H1 (cell line): ENCODE measurements at regions not wholly inside any gene's neighbourhood (a gene's known extent, or its start where the extent isn't known, plus 50 kb on each side); places are given as distances from the start of the nearest gene placed in this dataset.

ENCODE experiments used
- CTCF ChIA-PET: fragments of 300-600 bp; sonication (Branson Sonifier 250); formaldehyde crosslinking; loops from one replicate; lab custom pipeline; 2021; ENCODE audit not compliant: partially characterized antibody; lab: Charles Lee
- POLR2A ChIA-PET: fragments of 300-600 bp; sonication (Branson Sonifier 250); formaldehyde crosslinking; loops from one replicate; lab custom pipeline; 2021; ENCODE audit warnings: inconsistent platforms; ENCODE audit not compliant: partially characterized antibody; lab: Charles Lee
- DNase-seq, 2 experiments: peaks; one replicate each; pipeline versions ENCODE4 v3.0.0 to v3.0.0-alpha.2; 2010 to 2022; ENCODE audit warnings: low spot score in 2 of 2, low read depth in 1 of 2, mixed read lengths in 1 of 2
- FAIRE-seq: peaks from 2 replicates; lab custom pipeline; 2011; peaks lifted over from hg19 to GRCh38; lab: Jason Lieb, UNC
- H2AFZ ChIP-seq: 2 replicates; pipeline ENCODE4 v1.8.1; 2012; ENCODE audit warnings: low read length, inconsistent platforms
- H2AK5ac ChIP-seq: 2 replicates; pipeline ENCODE4 v1.6.1; 2013; ENCODE audit warnings: low read depth, low read length
- H2BK120ac ChIP-seq: replicated peaks from 2 replicates; pipeline ENCODE3; 2013; ENCODE audit warnings: low read depth, low read length, inconsistent platforms
- H2BK12ac ChIP-seq: 2 replicates; pipeline ENCODE4 v1.6.1; 2013; ENCODE audit warnings: low read depth, low read length
- H2BK15ac ChIP-seq: 2 replicates; pipeline ENCODE4 v1.6.1; 2013; ENCODE audit warnings: low read length
- H2BK20ac ChIP-seq: 2 replicates; pipeline ENCODE4 v1.6.1; 2013; ENCODE audit warnings: low read length
- H2BK5ac ChIP-seq: 2 replicates; pipeline ENCODE4 v1.6.1; 2013; ENCODE audit warnings: low read depth, low read length
- H3K14ac ChIP-seq: 2 replicates; pipeline ENCODE4 v1.6.1; 2013; ENCODE audit warnings: inconsistent platforms; ENCODE audit not compliant: insufficient read length
- H3K18ac ChIP-seq: 2 replicates; pipeline ENCODE4 v1.6.1; 2013; ENCODE audit warnings: low read length; ENCODE audit errors: extremely low read depth
- H3K23ac ChIP-seq: 2 replicates; pipeline ENCODE4 v1.6.1; 2013; ENCODE audit warnings: inconsistent platforms; ENCODE audit not compliant: insufficient read length
- H3K23me2 ChIP-seq: 2 replicates; pipeline ENCODE4 v1.6.1; 2013; ENCODE audit warnings: low read depth, low read length
- H3K27ac ChIP-seq: 2 replicates; pipeline ENCODE4 v1.6.1; 2011; ENCODE audit warnings: low read depth, low read length, inconsistent platforms
- H3K27me3 ChIP-seq, 4 experiments: replicated peaks in 1 of 4; 1 replicate in 1 of 4; 2 replicates in 3 of 4; pipeline versions ENCODE4 v1.6.1 to v1.8.1; 2011 to 2013; ENCODE audit warnings: low read length in 3 of 4, mild to moderate bottlenecking in 3 of 4, inconsistent platforms in 2 of 4, mixed read lengths in 2 of 4, moderate library complexity in 1 of 4; ENCODE audit not compliant: control insufficient read depth in 3 of 4, insufficient read depth in 3 of 4; ENCODE audit errors: extremely low read depth in 1 of 4
- H3K36me3 ChIP-seq, 4 experiments: 2 replicates each; pipeline versions ENCODE4 v1.6.1 to v1.8.1; 2011 to 2013; ENCODE audit warnings: mild to moderate bottlenecking in 4 of 4, low read length in 3 of 4, moderate library complexity in 2 of 4, control low read depth in 1 of 4, inconsistent platforms in 1 of 4; ENCODE audit not compliant: insufficient read depth in 4 of 4, control insufficient read depth in 2 of 4
- H3K4ac ChIP-seq: replicated peaks from 2 replicates; pipeline ENCODE3; 2013; ENCODE audit warnings: low read length, low read depth, mixed read lengths, inconsistent platforms; ENCODE audit not compliant: insufficient read length
- H3K4me1 ChIP-seq, 4 experiments: replicated peaks in 1 of 4; 1 replicate in 1 of 4; 2 replicates in 3 of 4; pipeline versions ENCODE4 v1.6.1 to v1.8.1; 2011 to 2013; ENCODE audit warnings: low read length in 3 of 4, inconsistent platforms in 2 of 4, mixed read lengths in 1 of 4; ENCODE audit not compliant: insufficient read depth in 4 of 4, control insufficient read depth in 3 of 4
- H3K4me2 ChIP-seq, 2 experiments: 2 replicates each; pipeline versions ENCODE4 v1.6.1 to v1.8.1; 2011 to 2013; ENCODE audit warnings: low read depth in 2 of 2, low read length in 2 of 2, control low read depth in 1 of 2, inconsistent platforms in 1 of 2, mild to moderate bottlenecking in 1 of 2; ENCODE audit not compliant: insufficient read depth in 1 of 2
- H3K4me3 ChIP-seq, 4 experiments: fragments of 200-600, 300-600 bp in 1 of 4; sonication (generic), shearing (Covaris generic), sonication (Bioruptor Twin) in 1 of 4; 2 replicates each; pipeline versions ENCODE4 v1.5.1 to v1.8.1; 2011 to 2016; ENCODE audit warnings: low read length in 4 of 4, low read depth in 3 of 4, control low read depth in 2 of 4, inconsistent platforms in 2 of 4, mild to moderate bottlenecking in 2 of 4, mixed read lengths in 1 of 4, moderate library complexity in 1 of 4; ENCODE audit not compliant: insufficient read depth in 2 of 4; ENCODE audit errors: extremely low read depth in 1 of 4
- H3K56ac ChIP-seq: replicated peaks from 2 replicates; pipeline ENCODE3; 2013; ENCODE audit warnings: low read depth, mild to moderate bottlenecking, mixed read lengths, low read length, inconsistent platforms; ENCODE audit not compliant: insufficient read length
- H3K79me1 ChIP-seq: 2 replicates; pipeline ENCODE4 v1.6.1; 2013; ENCODE audit warnings: low read depth, low read length, control low read depth
- H3K79me2 ChIP-seq, 2 experiments: 2 replicates each; pipeline versions ENCODE4 v1.6.1 to v1.8.1; 2012 to 2013; ENCODE audit warnings: low read length in 2 of 2, mild to moderate bottlenecking in 2 of 2, inconsistent platforms in 1 of 2; ENCODE audit not compliant: insufficient read depth in 2 of 2, control insufficient read depth in 1 of 2
- H3K9ac ChIP-seq, 4 experiments: replicated peaks in 1 of 4; 1 replicate in 1 of 4; 2 replicates in 3 of 4; pipeline versions ENCODE4 v1.6.1 to v1.8.1; 2011 to 2013; ENCODE audit warnings: low read depth in 3 of 4, low read length in 3 of 4, control low read depth in 2 of 4, mild to moderate bottlenecking in 2 of 4, moderate library complexity in 2 of 4, inconsistent platforms in 1 of 4; ENCODE audit errors: extremely low read depth in 1 of 4
- H3K9me3 ChIP-seq, 2 experiments: 2 replicates each; pipeline versions ENCODE4 v1.6.1 to v1.8.1; 2012 to 2013; ENCODE audit warnings: mild to moderate bottlenecking in 2 of 2, moderate library complexity in 2 of 2, control low read depth in 1 of 2, inconsistent platforms in 1 of 2, low read depth in 1 of 2, low read length in 1 of 2, mixed read lengths in 1 of 2; ENCODE audit not compliant: insufficient read depth in 2 of 2
- H4K20me1 ChIP-seq, 2 experiments: replicated peaks in 1 of 2; 2 replicates each; pipeline versions ENCODE3 to v1.8.1; 2011 to 2013; ENCODE audit warnings: inconsistent platforms in 2 of 2, low read length in 2 of 2, mild to moderate bottlenecking in 1 of 2; ENCODE audit not compliant: insufficient read depth in 2 of 2, control insufficient read depth in 1 of 2
- H4K5ac ChIP-seq: 2 replicates; pipeline ENCODE4 v1.6.1; 2013; ENCODE audit warnings: low read length, low read depth, mixed read lengths, inconsistent platforms; ENCODE audit not compliant: insufficient read length
- H4K8ac ChIP-seq: 2 replicates; pipeline ENCODE4 v1.8.0; 2013; ENCODE audit warnings: mild to moderate bottlenecking, moderate library complexity, low read length, inconsistent platforms; ENCODE audit not compliant: insufficient read depth; ENCODE audit errors: extremely low read depth
- H4K91ac ChIP-seq: replicated peaks from 2 replicates; pipeline ENCODE3; 2013; ENCODE audit warnings: low read length, mixed read lengths, inconsistent platforms; ENCODE audit not compliant: insufficient read length
- CBX5 ChIP-seq: fragments of 300-800, 300-1000 bp; sonication (generic); IDR thresholded peaks from 2 replicates; pipeline ENCODE4 v1.7.1; 2016; ENCODE audit warnings: antibody characterized with exemption, low read length, low read depth
- JUN ChIP-seq: IDR thresholded peaks from 2 replicates; pipeline ENCODE4 v1.6.1; 2011; ENCODE audit warnings: low read depth, mild to moderate bottlenecking, improper control_type of control experiment, low read length
- MAFK ChIP-seq: IDR thresholded peaks from 2 replicates; pipeline ENCODE4 v1.6.1; 2012; ENCODE audit warnings: low read depth, mild to moderate bottlenecking, improper control_type of control experiment, low read length
- PHF8 ChIP-seq: fragments of 200-600 bp; sonication (generic); conservative IDR thresholded peaks from 2 replicates; pipeline ENCODE4 v1.7.1; 2012; ENCODE audit warnings: low read depth, mild to moderate bottlenecking, inconsistent platforms, low read length, moderate library complexity
- RFX5 ChIP-seq: IDR thresholded peaks from 2 replicates; pipeline ENCODE4 v1.6.1; 2011; ENCODE audit warnings: low read depth, low read length, improper control_type of control experiment, borderline replicate concordance
- RNF2 ChIP-seq: fragments of 200-900, 300-1000 bp; sonication (generic); IDR thresholded peaks from 2 replicates; pipeline ENCODE4 v1.7.1; 2016; ENCODE audit warnings: borderline replicate concordance, low read depth, mild to moderate bottlenecking, antibody characterized with exemption, low read length; ENCODE audit not compliant: poor library complexity, severe bottlenecking; ENCODE audit errors: missing control alignments
- SIRT6 ChIP-seq: IDR thresholded peaks from one replicate; pipeline ENCODE4 v1.7.1; 2012; ENCODE audit warnings: low read length, inconsistent platforms
- TAF1 ChIP-seq: IDR thresholded peaks from 2 replicates; pipeline ENCODE4 v1.6.1; 2011; ENCODE audit warnings: mild to moderate bottlenecking, low read depth, low read length
- WGBS, 2 experiments: shearing (Covaris generic) in 1 of 2; methylation state at CpG; one replicate each; pipeline versions ENCODE4 v1.1.6 to v1.1.7; 2013 to 2015; ENCODE audit warnings: low lambda C conversion rate in 2 of 2, mixed read lengths in 2 of 2, inconsistent platforms in 1 of 2, low coverage in 1 of 2, missing lambda C conversion rate in 1 of 2; ENCODE audit not compliant: insufficient replicate concordance in 2 of 2, insufficient coverage in 1 of 2, insufficient read length in 1 of 2; ENCODE audit errors: extremely low coverage in 1 of 2, missing lambda C conversion rate in 1 of 2; 5-methylcytosine and 5-hydroxymethylcytosine counted together

DNA sequence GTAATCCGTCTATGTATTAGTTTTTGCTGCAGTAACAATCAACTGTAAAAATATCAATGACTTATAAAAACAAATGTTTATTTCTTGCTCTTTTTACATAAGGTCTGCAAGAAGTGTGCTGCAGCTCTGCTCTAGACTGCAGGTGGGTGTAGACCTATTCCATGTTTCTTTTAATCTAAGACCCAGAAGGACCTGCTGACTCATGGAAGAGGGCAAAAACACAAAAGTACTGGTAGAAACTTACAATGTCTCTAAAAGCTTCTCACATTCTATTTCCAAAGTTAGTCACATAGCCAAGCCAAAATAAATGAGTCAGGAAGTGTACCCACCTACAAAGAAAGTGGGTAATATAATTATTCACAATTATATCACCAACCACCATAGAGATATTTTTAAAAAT lies 435.9 kb upstream of the FAT3 start:
- Histone ChIP-seq H4K5ac (no peak overlapping the region), H3K4me3 (no peak overlapping the region), H3K23me2 (no peaks in the 10 kb centered on the region), H2BK12ac (no peak overlapping the region), H3K56ac (no peak overlapping the region), H2BK5ac (no peak overlapping the region), H4K20me1 (no peaks in the 10 kb centered on the region), H4K91ac (no peak overlapping the region), H2BK120ac (no peak overlapping the region), H2AFZ (no peak overlapping the region), H3K14ac (no peak overlapping the region), H3K27ac (no peak overlapping the region), H4K8ac (no peak overlapping the region), H3K79me1 (no peaks in the 10 kb centered on the region), H2BK20ac (no peak overlapping the region), H2BK15ac (no peak overlapping the region), H3K4ac (no peak overlapping the region), H2AK5ac (no peak overlapping the region), H3K9ac (no peak overlapping the region), H3K23ac (no peak overlapping the region), H3K9me3 (0 out of 4 replicates have a peak, but pooled peaks cover 0 to 4% of the 10 kb centered on the region in 2 experiments), H3K36me3 (no peaks in the 10 kb centered on the region), H3K4me1 (no peaks in the 10 kb centered on the region), H3K18ac (no peak overlapping the region), H3K27me3 (no peaks in the 10 kb centered on the region), H3K4me2 (no peak overlapping the region), H3K79me2 (no peaks in the 10 kb centered on the region)
- no peak for DNase-seq
- ChIA-PET POLR2A (no interaction called here), CTCF (no interaction called here)
- 92% methylated on average over 1 of the region's 1 CpG; no CpG with 5 or more reads in 1 of the 2 experiments for WGBS, 2 experiments
- no peak for TF ChIP-seq CBX5
- no peak for TF ChIP-seq TAF1
- TF ChIP-seq PHF8: no peak
- TF ChIP-seq RNF2: no peak
- TF ChIP-seq RFX5: no peak
- no peak for TF ChIP-seq JUN
- no peak for TF ChIP-seq MAFK
- no peak for TF ChIP-seq SIRT6
- no peak for FAIRE-seq
